GM12878 (cell line): ENCODE measurements at regions not wholly inside any gene's neighbourhood (a gene's known extent, or its start where the extent isn't known, plus 50 kb on each side); places are given as distances from the start of the nearest gene placed in this dataset.
A peak's percentile ranks its signal among the peaks of the same experiment; 100 is the strongest.

Experiments
- ATAC-seq: fragments of 200-7000 bp; cut with Tn5 transposase; 3 replicates; pipeline ENCODE4 v1.9.1; 2020; ENCODE audit warnings: mild to moderate bottlenecking, moderate library complexity
- BruUV-seq: library from RNA; stranded (reverse); fragments of 400-500 nt; replicated peaks from 2 replicates; lab custom pipeline; 2021; lab: Mats Ljungman, UMichigan
- CTCF ChIA-PET: fragments of 300-600 bp; sonication (Branson Sonifier 250); formaldehyde crosslinking; extraction: SDS; loops from one replicate; lab custom pipeline; 2021; ENCODE audit warnings: inconsistent platforms; lab: Yijun Ruan, JAX
- POLR2A ChIA-PET: fragments of 350-600 bp; formaldehyde crosslinking; extraction: SDS; loops from one replicate; lab custom pipeline; 2021; ENCODE audit warnings: inconsistent platforms; lab: Charles Lee
- RAD21 ChIA-PET: fragments of 300-600 bp; sonication (Branson Sonifier 250); formaldehyde crosslinking; loops from one replicate; lab custom pipeline; 2023; ENCODE audit warnings: antibody characterized with exemption; ENCODE audit not compliant: unreplicated experiment; lab: Charles Lee
- SMC1A ChIA-PET: fragments of 300-600 bp; sonication (Branson Sonifier 250); formaldehyde crosslinking; loops from one replicate; lab custom pipeline; 2023; ENCODE audit not compliant: unreplicated experiment, uncharacterized antibody; lab: Charles Lee
- DNase-seq: peaks from one replicate; pipeline ENCODE4 v3.0.0-alpha.2; 2011; ENCODE audit warnings: low read depth, low spot score
- FAIRE-seq: peaks from 3 replicates; lab custom pipeline; 2011; peaks lifted over from hg19 to GRCh38; lab: Jason Lieb, UNC
- H2AFZ ChIP-seq: 2 replicates; pipeline ENCODE4 v1.6.0; 2011; ENCODE audit warnings: low read depth, low read length, control low read depth; ENCODE audit not compliant: control insufficient read depth
- H3K27ac ChIP-seq: 2 replicates; pipeline ENCODE4 v1.5.1; 2011; ENCODE audit warnings: control low read depth; ENCODE audit not compliant: control insufficient read depth, insufficient read depth
- H3K27me3 ChIP-seq, 2 experiments: replicated peaks in 1 of 2; 2 replicates each; pipeline versions ENCODE4 v1.6.0 to v1.6.1; 2011; ENCODE audit warnings: low read length in 1 of 2; ENCODE audit not compliant: control insufficient read depth in 2 of 2, insufficient read depth in 2 of 2
- H3K36me3 ChIP-seq, 2 experiments: 2 replicates each; pipeline ENCODE4 v1.5.1; 2011; ENCODE audit warnings: low read length in 1 of 2; ENCODE audit not compliant: control insufficient read depth in 2 of 2, insufficient read depth in 2 of 2
- H3K4me1 ChIP-seq: 2 replicates; pipeline ENCODE4 v1.6.1; 2011; ENCODE audit warnings: mild to moderate bottlenecking, low read length, moderate library complexity, mixed read lengths; ENCODE audit not compliant: control insufficient read depth, insufficient read depth
- H3K4me2 ChIP-seq: 2 replicates; pipeline ENCODE4 v1.6.0; 2011; ENCODE audit warnings: control low read depth; ENCODE audit not compliant: control insufficient read depth, insufficient read depth
- H3K4me3 ChIP-seq: fragments of 200-600 bp; sonication (generic); 2 replicates; pipeline ENCODE4 v1.5.1; 2016
- H3K79me2 ChIP-seq: 2 replicates; pipeline ENCODE4 v1.6.0; 2011; ENCODE audit warnings: low read length; ENCODE audit not compliant: control insufficient read depth, insufficient read depth
- H3K9ac ChIP-seq: 2 replicates; pipeline ENCODE4 v1.8.0; 2011; ENCODE audit warnings: low read length, control low read depth, mixed read lengths; ENCODE audit not compliant: control insufficient read depth, insufficient read depth
- H3K9me3 ChIP-seq: replicated peaks from 3 replicates; pipeline ENCODE4 v1.5.1; 2011; ENCODE audit warnings: mild to moderate bottlenecking, low read length; ENCODE audit not compliant: control insufficient read depth, insufficient read depth
- H4K20me1 ChIP-seq: 2 replicates; pipeline ENCODE4 v1.6.0; 2011; ENCODE audit not compliant: control insufficient read depth, insufficient read depth
- FOXK2 ChIP-seq: fragments of 450-650 bp; IDR thresholded peaks from 2 replicates; pipeline ENCODE4 v1.6.1; 2017; ENCODE audit warnings: mild to moderate bottlenecking, moderate library complexity
- PAX5 ChIP-seq: IDR thresholded peaks from 2 replicates; pipeline ENCODE4 v1.6.1; 2011; ENCODE audit warnings: low read depth, low read length, borderline replicate concordance
- RELB ChIP-seq: fragments of 450-650 bp; IDR thresholded peaks from 2 replicates; pipeline ENCODE4 v1.6.1; 2017; ENCODE audit warnings: low read depth, mild to moderate bottlenecking, moderate library complexity
- TCF12 ChIP-seq: IDR thresholded peaks from 2 replicates; pipeline ENCODE4 v1.6.1; 2011; ENCODE audit warnings: low read depth, mild to moderate bottlenecking, low read length
- WGBS: methylation state at CpG from one replicate; pipeline ENCODE4 v1.1.6; 2016; ENCODE audit warnings: low lambda C conversion rate; ENCODE audit not compliant: insufficient replicate concordance, insufficient coverage; ENCODE audit errors: missing lambda C conversion rate; 5-methylcytosine and 5-hydroxymethylcytosine counted together
- in situ Hi-C: fragments of 300-500 bp; cut with MboI; formaldehyde crosslinking; loops from 9 replicates; pipeline ENCODE4 v1.14.3; 2018; ENCODE audit warnings: mixed read lengths
- intact Hi-C: fragments of 100-400 bp; cut with micrococcal nuclease; formaldehyde crosslinking; loops from one replicate; pipeline ENCODE4 v1.14.2; 2022; ENCODE audit not compliant: unreplicated experiment

GRCh38 chr7:155166673-155167370 is 96.7 kb downstream of the HTR5A start:
- H3K4me3 ChIP-seq = no peak overlapping the region
- in situ Hi-C loops = no loop called here
- H3K27ac ChIP-seq = no peak overlapping the region
- ChIA-PET CTCF (no interaction called here), RAD21 (no interaction called here), SMC1A (no interaction called here), POLR2A (no interaction called here)
- WGBS = 49% methylated on average over 28 of the region's 28 CpGs
- intact Hi-C loops = no loop called here
- no peaks in the 10 kb centered on the region for H4K20me1 ChIP-seq
- FAIRE-seq = no peak
- DNase-seq = no peak
- no peaks in the 10 kb centered on the region for H3K9me3 ChIP-seq
- peak; percentile 76 for ATAC-seq
- no peaks in the 10 kb centered on the region for H3K4me1 ChIP-seq
- no peak overlapping the region for H2AFZ ChIP-seq
- peak; percentile 8; the same call in 1 of the 2 replicates for TF ChIP-seq TCF12
- TF ChIP-seq PAX5 = peak; percentile 76; the same call in 1 of the 2 replicates
- no peak for TF ChIP-seq RELB
- no TSS peak for BruUV-seq
- no peaks in the 10 kb centered on the region for H3K79me2 ChIP-seq
- H3K9ac ChIP-seq = no peak overlapping the region
- H3K4me2 ChIP-seq = no peak overlapping the region
- no peaks in the 10 kb centered on the region for H3K36me3 ChIP-seq
- H3K27me3 ChIP-seq = peaks cover 0 to 2% of the 10 kb centered on the region in 2 experiments; a peak in 1 of 4 replicates

- ChIA-PET RAD21 (no interaction called here), SMC1A (no interaction called here), CTCF (no interaction called here), POLR2A (no interaction called here)
- H3K4me1 ChIP-seq = no peaks in the 10 kb centered on the region
- 15% methylated on average over 19 of the region's 19 CpGs for WGBS
- H3K4me3 ChIP-seq = no peak overlapping the region
- H3K9me3 ChIP-seq = no peaks in the 10 kb centered on the region
- BruUV-seq = no TSS peak
- H2AFZ ChIP-seq = no peak overlapping the region
- DNase-seq (no peak), FAIRE-seq (no peak), ATAC-seq (peak; percentile 40)
- H3K27me3 ChIP-seq = peaks cover 0 to 2% of the 10 kb centered on the region in 2 experiments; a peak in 1 of 4 replicates
- no peak overlapping the region for H3K27ac ChIP-seq
- in situ Hi-C loops = no loop called here
- no peak overlapping the region for H3K9ac ChIP-seq
- no peak overlapping the region for H3K4me2 ChIP-seq
- intact Hi-C loops = no loop called here
- H4K20me1 ChIP-seq = no peaks in the 10 kb centered on the region
- H3K36me3 ChIP-seq = no peaks in the 10 kb centered on the region
- no peaks in the 10 kb centered on the region for H3K79me2 ChIP-seq
- TF ChIP-seq TCF12 = peak; percentile 42; the same call in 1 of the 2 replicates
- no peak for TF ChIP-seq FOXK2
Observed at GRCh38 chr7:155167706-155168365, 97.7 kb downstream of the HTR5A start.
